Amniotic stem cell (primary cell): ENCODE measurements at regions not wholly inside any gene's neighbourhood (a gene's known extent, or its start where the extent isn't known, plus 50 kb on each side); places are given as distances from the start of the nearest gene placed in this dataset.

ENCODE experiments used
- DNase-seq: peaks from one replicate; lab custom pipeline; 2025; lab: John Stamatoyannopoulos, UW

- DNase-seq: no peak
These were observed 334.1 kb upstream of the TPM1 start for GRCh38 chr15:62708470-62708869.

- DNase-seq: no peak
These were observed 333.3 kb upstream of the TPM1 start for GRCh38 chr15:62709261-62709660.

- no peak for DNase-seq
These were observed 330.7 kb upstream of the TPM1 start for GRCh38 chr15:62711691-62712454.

GRCh38 chr15:62712455-62712839, 330.1 kb upstream of the TPM1 start:
- no peak for DNase-seq

GRCh38 chr15:62715946-62716345, 326.6 kb upstream of the TPM1 start:
- no peak for DNase-seq

- no peak for DNase-seq
These were observed 325.1 kb upstream of the TPM1 start for GRCh38 chr15:62717496-62717895.

- no peak for DNase-seq
These were observed 323.2 kb upstream of the TPM1 start for GRCh38 chr15:62719316-62719715.

GRCh38 chr15:62722237-62722636, 320.3 kb upstream of the TPM1 start:
- no peak for DNase-seq

- DNase-seq: no peak
These were observed 316.1 kb upstream of the TPM1 start for GRCh38 chr15:62726461-62726860.

GRCh38 chr15:62727501-62727900, 315.0 kb upstream of the TPM1 start:
- DNase-seq: no peak

- DNase-seq: no peak
These were observed 311.7 kb upstream of the TPM1 start for GRCh38 chr15:62730825-62731224.

- DNase-seq: no peak
These were observed 310.5 kb upstream of the TPM1 start for GRCh38 chr15:62732078-62732477.

GRCh38 chr15:62734706-62735105, 307.8 kb upstream of the TPM1 start:
- no peak for DNase-seq

GRCh38 chr15:62736756-62737155, 305.8 kb upstream of the TPM1 start:
- no peak for DNase-seq

- DNase-seq: no peak
These were observed 305.0 kb upstream of the TPM1 start for GRCh38 chr15:62737551-62737950.

- no peak for DNase-seq
These were observed 303.5 kb upstream of the TPM1 start for GRCh38 chr15:62739082-62739481.

GRCh38 chr15:62739507-62739906, 303.0 kb upstream of the TPM1 start:
- DNase-seq: peak; percentile 52

- no peak for DNase-seq
These were observed 302.2 kb upstream of the TPM1 start for GRCh38 chr15:62740141-62741004.

GRCh38 chr15:62741106-62741505, 301.4 kb upstream of the TPM1 start:
- no peak for DNase-seq

GRCh38 chr15:62742409-62743171, 300.0 kb upstream of the TPM1 start:
- DNase-seq: peak; percentile 71

- no peak for DNase-seq
These were observed 296.8 kb upstream of the TPM1 start for GRCh38 chr15:62745621-62746225.

- no peak for DNase-seq
These were observed 294.4 kb upstream of the TPM1 start for GRCh38 chr15:62748196-62748595.
